Iris pigment epithelial cell (primary cell): ENCODE measurements at regions not wholly inside any gene's neighbourhood (a gene's known extent, or its start where the extent isn't known, plus 50 kb on each side); places are given as distances from the start of the nearest gene placed in this dataset.

Experiments
- DNase-seq: peaks from one replicate; pipeline ENCODE4 v3.0.0-alpha.2; 2011; ENCODE audit warnings: low read depth

GRCh38 chr2:12828980-12829379 is 112.2 kb downstream of the TRIB2 start:
- no peak for DNase-seq

- no peak for DNase-seq
Measured at GRCh38 chr2:12831016-12831415, 114.3 kb downstream of the TRIB2 start.

GRCh38 chr2:12834239-12834638 is 117.5 kb downstream of the TRIB2 start:
- no peak for DNase-seq

GRCh38 chr2:12835733-12836132 is 119.0 kb downstream of the TRIB2 start:
- no peak for DNase-seq

- DNase-seq: no peak
Measured at GRCh38 chr2:12839339-12839738, 122.6 kb downstream of the TRIB2 start.

GRCh38 chr2:12841021-12841420 is 124.3 kb downstream of the TRIB2 start:
- DNase-seq: no peak

- no peak for DNase-seq
Measured at GRCh38 chr2:12842917-12843316, 126.2 kb downstream of the TRIB2 start.

- DNase-seq: no peak
Measured at GRCh38 chr2:12844511-12844910, 127.8 kb downstream of the TRIB2 start.

- no peak for DNase-seq
Measured at GRCh38 chr2:12847694-12848575, 131.2 kb downstream of the TRIB2 start.

- no peak for DNase-seq
Measured at GRCh38 chr2:12852135-12852534, 135.4 kb downstream of the TRIB2 start.

GRCh38 chr2:12854001-12854530 is 137.3 kb downstream of the TRIB2 start:
- no peak for DNase-seq

- DNase-seq: no peak
Measured at GRCh38 chr2:12855508-12855907, 138.8 kb downstream of the TRIB2 start.

- peak; percentile 87 for DNase-seq
Measured at GRCh38 chr2:12856934-12857601, 140.3 kb downstream of the TRIB2 start.

GRCh38 chr2:12857891-12858290 is 141.2 kb downstream of the TRIB2 start:
- DNase-seq: no peak

- no peak for DNase-seq
Measured at GRCh38 chr2:12858786-12859185, 142.1 kb downstream of the TRIB2 start.

- DNase-seq: peak; percentile 83
Measured at GRCh38 chr2:12861344-12861930, 144.7 kb downstream of the TRIB2 start.

- DNase-seq: no peak
Measured at GRCh38 chr2:12862541-12862940, 145.8 kb downstream of the TRIB2 start.

- no peak for DNase-seq
Measured at GRCh38 chr2:12863937-12864336, 147.2 kb downstream of the TRIB2 start.

GRCh38 chr2:12867631-12868287 is 151.0 kb downstream of the TRIB2 start:
- peak; percentile 36 for DNase-seq

GRCh38 chr2:12870692-12871091 is 154.0 kb downstream of the TRIB2 start:
- no peak for DNase-seq

- DNase-seq: no peak
Measured at GRCh38 chr2:12871694-12872315, 155.1 kb downstream of the TRIB2 start.

- no peak for DNase-seq
Measured at GRCh38 chr2:12877761-12878160, 161.0 kb downstream of the TRIB2 start.
